K562 (cell line): ENCODE measurements at regions not wholly inside any gene's neighbourhood (a gene's known extent, or its start where the extent isn't known, plus 50 kb on each side); places are given as distances from the start of the nearest gene placed in this dataset.

Experiments used
- ATAC-seq: fragments of 200-7000 bp; cut with Tn5 transposase; 3 replicates; pipeline ENCODE4 v1.9.1; 2020; ENCODE audit warnings: moderate library complexity
- BruUV-seq: library from RNA; stranded (reverse); fragments of 400-500 nt; replicated peaks from 2 replicates; lab custom pipeline; 2021; lab: Mats Ljungman, UMichigan
- CTCF ChIA-PET: fragments of 300-600 bp; formaldehyde crosslinking; extraction: SDS; loops from one replicate; lab custom pipeline; 2021; ENCODE audit warnings: low intra/inter-chr PET ratio; lab: Yijun Ruan, JAX
- POLR2A ChIA-PET: fragments of 300-600, 350-650 bp; sonication (Branson Sonifier 250); formaldehyde crosslinking; extraction: SDS; loops from one replicate; lab custom pipeline; 2021; ENCODE audit warnings: antibody characterized with exemption, inconsistent platforms; lab: Yijun Ruan, JAX
- DNase-seq, 4 experiments: peaks; one replicate each; pipeline versions ENCODE4 v3.0.0 to v3.0.0-alpha.2; 2011 to 2018; ENCODE audit warnings: low spot score in 3 of 4, mixed read lengths in 3 of 4; ENCODE audit errors: extremely low read depth in 1 of 4
- FAIRE-seq: peaks from 2 replicates; lab custom pipeline; 2011; peaks lifted over from hg19 to GRCh38; lab: Jason Lieb, UNC
- H2AFZ ChIP-seq: 2 replicates; pipeline ENCODE4 v1.6.0; 2011; ENCODE audit warnings: low read depth, low read length, control low read depth, inconsistent platforms
- H3K27ac ChIP-seq: fragments of 200-600 bp; 3 replicates; pipeline ENCODE4 v1.8.0; 2011; ENCODE audit warnings: low read depth, mild to moderate bottlenecking, control low read depth, inconsistent platforms, low read length, moderate library complexity, mixed read lengths; ENCODE audit errors: extremely low read depth
- H3K27me3 ChIP-seq, 2 experiments: fragments of 300-600 bp in 1 of 2; 2 replicates in 1 of 2; 3 replicates in 1 of 2; pipeline versions ENCODE4 v1.6.0 to v1.8.0; 2011; ENCODE audit warnings: inconsistent platforms in 2 of 2, low read length in 2 of 2, mild to moderate bottlenecking in 1 of 2, mixed read lengths in 1 of 2, moderate library complexity in 1 of 2; ENCODE audit not compliant: control insufficient read depth in 2 of 2, insufficient read depth in 2 of 2
- H3K36me3 ChIP-seq: fragments of 300-600 bp; 3 replicates; pipeline ENCODE4 v1.8.0; 2011; ENCODE audit warnings: mild to moderate bottlenecking, low read length, inconsistent platforms; ENCODE audit not compliant: control insufficient read depth, insufficient read depth
- H3K4me1 ChIP-seq, 2 experiments: fragments of 200-600 bp in 1 of 2; replicated peaks in 1 of 2; 2 replicates in 1 of 2; 3 replicates in 1 of 2; pipeline versions ENCODE4 v1.5.1 to v1.8.0; 2011; ENCODE audit warnings: inconsistent platforms in 2 of 2, low read length in 2 of 2, mild to moderate bottlenecking in 1 of 2, mixed read lengths in 1 of 2, moderate library complexity in 1 of 2; ENCODE audit not compliant: control insufficient read depth in 2 of 2, insufficient read depth in 2 of 2
- H3K4me2 ChIP-seq: 2 replicates; pipeline ENCODE4 v1.6.1; 2011; ENCODE audit warnings: low read length, control low read depth, inconsistent platforms, mixed read lengths; ENCODE audit not compliant: insufficient read depth
- H3K4me3 ChIP-seq: fragments of 200-600 bp; sonication (generic), shearing (Covaris generic); 2 replicates; pipeline ENCODE4 v1.5.1; 2016; ENCODE audit warnings: control low read depth, inconsistent platforms
- H3K79me2 ChIP-seq: fragments of 200-600 bp; 3 replicates; pipeline ENCODE4 v1.8.0; 2011; ENCODE audit warnings: low read length, inconsistent platforms; ENCODE audit not compliant: control insufficient read depth, insufficient read depth
- H3K9ac ChIP-seq, 2 experiments: 2 replicates each; pipeline versions ENCODE4 v1.6.0 to v1.6.1; 2011; ENCODE audit warnings: low read depth in 2 of 2, low read length in 2 of 2, control low read depth in 1 of 2, inconsistent platforms in 1 of 2, mild to moderate bottlenecking in 1 of 2, mixed read lengths in 1 of 2; ENCODE audit not compliant: insufficient read depth in 1 of 2
- H3K9me1 ChIP-seq: one replicate; pipeline ENCODE4 v1.6.0; 2011; ENCODE audit warnings: inconsistent platforms, mild to moderate bottlenecking, low read length, moderate library complexity; ENCODE audit not compliant: control insufficient read depth, insufficient read depth
- H3K9me3 ChIP-seq: replicated peaks from 2 replicates; pipeline ENCODE4 v1.5.1; 2011; ENCODE audit warnings: low read depth, low read length, inconsistent platforms; ENCODE audit not compliant: control insufficient read depth, insufficient read depth
- H4K20me1 ChIP-seq: replicated peaks from 2 replicates; pipeline ENCODE4 v1.6.1; 2011; ENCODE audit warnings: low read length, inconsistent platforms, mixed read lengths; ENCODE audit not compliant: control insufficient read depth, insufficient read depth
- BRF1 ChIP-seq: IDR thresholded peaks from 3 replicates; pipeline ENCODE4 v1.6.1; 2011; ENCODE audit warnings: borderline replicate concordance, mild to moderate bottlenecking; ENCODE audit not compliant: insufficient read length; ENCODE audit errors: extremely low read depth
- E2F6 ChIP-seq, 2 experiments: IDR thresholded peaks; 2 replicates each; pipeline ENCODE4 v1.6.1; 2011; ENCODE audit warnings: borderline replicate concordance in 1 of 2, control low read depth in 1 of 2, low read depth in 1 of 2, low read length in 1 of 2, mild to moderate bottlenecking in 1 of 2, mixed read lengths in 1 of 2, moderate library complexity in 1 of 2; ENCODE audit not compliant: insufficient read depth in 1 of 2, insufficient read length in 1 of 2, poor library complexity in 1 of 2, severe bottlenecking in 1 of 2; ENCODE audit errors: extremely low read depth in 1 of 2
- FOSL1 ChIP-seq: fragments of 200-800 bp; sonication (Bioruptor generic); conservative IDR thresholded peaks from 2 replicates; pipeline ENCODE4 v1.6.1; 2016; ENCODE audit warnings: missing genetic modification characterization, missing compliant biosample characterization
- IRF2 ChIP-seq: sonication (generic); formaldehyde crosslinking; IDR thresholded peaks from 2 replicates; pipeline ENCODE4 v1.8.1; 2022; ENCODE audit warnings: mild to moderate bottlenecking, missing genetic modification reagents
- JUND ChIP-seq, 2 experiments: IDR thresholded peaks; 2 replicates in 1 of 2; 3 replicates in 1 of 2; pipeline ENCODE4 v1.6.1; 2011; ENCODE audit warnings: borderline replicate concordance in 2 of 2, low read depth in 2 of 2, low read length in 2 of 2, improper control_type of control experiment in 1 of 2, missing biosample characterization in 1 of 2, missing genetic modification characterization in 1 of 2, missing genetic modification reagents in 1 of 2
- KAT7 ChIP-seq: sonication (generic); formaldehyde crosslinking; IDR thresholded peaks from 2 replicates; pipeline ENCODE4 v1.8.0; 2022; ENCODE audit warnings: missing genetic modification reagents, mild to moderate bottlenecking, borderline replicate concordance
- NFIX ChIP-seq: fragments of 250-450 bp; sonication (Bioruptor Pico); IDR thresholded peaks from 2 replicates; pipeline ENCODE4 v1.4.0; 2020; ENCODE audit warnings: low read depth, mild to moderate bottlenecking, moderate library complexity
- NR4A1 ChIP-seq, 2 experiments: fragments of 250-450 bp in 1 of 2; fragments of 450-650 bp in 1 of 2; sonication (Bioruptor Pico) in 1 of 2; IDR thresholded peaks; 2 replicates each; pipeline versions ENCODE4 v1.4.0 to v1.6.1; 2016 to 2020; ENCODE audit warnings: mild to moderate bottlenecking in 2 of 2, missing compliant biosample characterization in 1 of 2, missing genetic modification characterization in 1 of 2, moderate library complexity in 1 of 2
- RB1 ChIP-seq: fragments of 450-650 bp; IDR thresholded peaks from 2 replicates; pipeline ENCODE4 v1.6.1; 2017; ENCODE audit warnings: low read depth, mild to moderate bottlenecking
- SAFB ChIP-seq: fragments of 200-400 bp; formaldehyde crosslinking; IDR thresholded peaks from 2 replicates; pipeline ENCODE4 v1.6.1; 2017; ENCODE audit warnings: low read depth, low read length, borderline replicate concordance
- TAF7 ChIP-seq: fragments of 450-650 bp; IDR thresholded peaks from 2 replicates; pipeline ENCODE4 v1.6.1; 2016; ENCODE audit warnings: missing genetic modification characterization, missing compliant biosample characterization
- TFE3 ChIP-seq: fragments of 450-650 bp; formaldehyde crosslinking; IDR thresholded peaks from 2 replicates; pipeline ENCODE4 v1.4.0; 2020; ENCODE audit warnings: mild to moderate bottlenecking, mixed read lengths
- THRAP3 ChIP-seq: fragments of 450-650 bp; IDR thresholded peaks from 2 replicates; pipeline ENCODE4 v1.6.1; 2016; ENCODE audit warnings: mild to moderate bottlenecking, inconsistent platforms, borderline replicate concordance
- TSC22D4 ChIP-seq: fragments of 450-650 bp; IDR thresholded peaks from 2 replicates; pipeline ENCODE4 v1.6.1; 2016; ENCODE audit warnings: missing genetic modification characterization, missing biosample characterization, control low read depth
- ZNF224 ChIP-seq: sonication (generic); formaldehyde crosslinking; IDR thresholded peaks from 2 replicates; pipeline ENCODE4 v1.8.0; 2022; ENCODE audit warnings: mild to moderate bottlenecking, missing genetic modification reagents
- ZNF347 ChIP-seq: fragments of 450-650 bp; formaldehyde crosslinking; IDR thresholded peaks from 2 replicates; pipeline ENCODE4 v1.4.0; 2020; ENCODE audit warnings: low read depth, mild to moderate bottlenecking, moderate library complexity
- ZNF445 ChIP-seq: fragments of 250-450 bp; sonication (Bioruptor Pico); IDR thresholded peaks from 2 replicates; pipeline ENCODE4 v1.4.0; 2020; ENCODE audit warnings: low read depth, mild to moderate bottlenecking, moderate library complexity
- ZNF512 ChIP-seq: IDR thresholded peaks from 2 replicates; pipeline ENCODE4 v1.6.1; 2016; ENCODE audit warnings: missing genetic modification characterization, missing compliant biosample characterization
- in situ Hi-C: fragments of 300-500 bp; cut with MboI; formaldehyde crosslinking; loops from 4 replicates; pipeline ENCODE4 v1.15.0; 2018; ENCODE audit warnings: inconsistent platforms, mixed read lengths
- intact Hi-C: fragments of 100-400 bp; cut with micrococcal nuclease; formaldehyde crosslinking; loops from 2 replicates; pipeline ENCODE4 v1.14.2; 2022

- TF ChIP-seq KAT7: no peak
- TF ChIP-seq FOSL1 (tag): no peak
- TF ChIP-seq RB1: no peak
- no peak for TF ChIP-seq TAF7 (tag)
- TF ChIP-seq E2F6 (IDR thresholded peaks at IDR 0.05; ENCODE audit: borderline replicate concordance in 1 of 2, extremely low read depth in 1 of 2, insufficient read depth in 1 of 2, insufficient read length in 1 of 2, low read depth in 1 of 2, low read length in 1 of 2, poor library complexity in 1 of 2, severe bottlenecking in 1 of 2): no peak
- no peak for TF ChIP-seq ZNF347 (CRISPR knock-in tag)
- no peak for TF ChIP-seq TSC22D4
- no peak for TF ChIP-seq ZNF445
- TF ChIP-seq, all 486 proteins: peak for 0
Measured at GRCh38 chr2:194705398-194705797, 951.6 kb upstream of the SLC39A10 start (continued).

- Histone ChIP-seq H3K9ac (no peak overlapping the region), H4K20me1 (no peaks in the 10 kb centered on the region), H3K9me3 (no peaks in the 10 kb centered on the region), H2AFZ (no peak overlapping the region), H3K4me3 (no peak overlapping the region), H3K27ac (no peak overlapping the region), H3K4me2 (no peak overlapping the region), H3K9me1 (no peaks in the 10 kb centered on the region), H3K79me2 (no peaks in the 10 kb centered on the region), H3K36me3 (no peaks in the 10 kb centered on the region), H3K4me1 (no peaks in the 10 kb centered on the region), H3K27me3 (no peaks in the 10 kb centered on the region)
- no peak for ATAC-seq
- POLR2A ChIA-PET: no interaction called here
- DNase-seq: no peak
- no TSS peak for BruUV-seq
- FAIRE-seq: no peak
- CTCF ChIA-PET: no interaction called here
- in situ Hi-C loops (no loop called here), intact Hi-C loops (no loop called here)
- TF ChIP-seq ZNF224: no peak
- TF ChIP-seq BRF1: no peak
- TF ChIP-seq JUND (IDR thresholded peaks at IDR 0.05; ENCODE audit: borderline replicate concordance, low read depth, low read length): no peak
- TF ChIP-seq JUND (tag; IDR thresholded peaks at IDR 0.05; ENCODE audit: borderline replicate concordance, low read depth, low read length): no peak
- TF ChIP-seq NFIX: no peak
- no peak for TF ChIP-seq TFE3
- no peak for TF ChIP-seq ZNF512 (tag)
- TF ChIP-seq THRAP3: no peak
- TF ChIP-seq SAFB: no peak
- no peak for TF ChIP-seq NR4A1 (CRISPR knock-in tag; IDR thresholded peaks at IDR 0.05)
- TF ChIP-seq NR4A1 (tag; IDR thresholded peaks at IDR 0.05): no peak
- no peak for TF ChIP-seq IRF2 (CRISPR knock-in tag)
Measured at GRCh38 chr2:194700726-194701125, 956.3 kb upstream of the SLC39A10 start.
